Natural killer cell (primary cell): ENCODE measurements at regions not wholly inside any gene's neighbourhood (a gene's known extent, or its start where the extent isn't known, plus 50 kb on each side); places are given as distances from the start of the nearest gene placed in this dataset.

Experiments used
- ATAC-seq, 3 donors: fragments of 150-1000 bp in 2 of 3; fragments of 200-7000 bp in 1 of 3; cut with Tn5 transposase; 1 replicate in 1 of 3; 2 replicates in 2 of 3; pipeline ENCODE4 v1.10.0; 2021; ENCODE audit warnings: mild to moderate bottlenecking in 2 of 3, moderate library complexity in 2 of 3
- DNase-seq, 2 donors: peaks; one replicate each; pipeline versions ENCODE4 v3.0.0 to v3.0.0-alpha.2; 2013 to 2021; ENCODE audit warnings: mixed read lengths in 1 of 2
- H3K27ac ChIP-seq: one replicate; pipeline ENCODE4 v1.5.1; 2013; ENCODE audit warnings: mild to moderate bottlenecking, low read length
- H3K27me3 ChIP-seq: one replicate; pipeline ENCODE4 v1.6.1; 2013; ENCODE audit warnings: low read length; ENCODE audit not compliant: control insufficient read depth, insufficient read depth
- H3K36me3 ChIP-seq: one replicate; pipeline ENCODE4 v1.6.1; 2013; ENCODE audit warnings: low read length; ENCODE audit not compliant: control insufficient read depth, insufficient read depth
- H3K4me1 ChIP-seq: one replicate; pipeline ENCODE4 v1.6.1; 2013; ENCODE audit warnings: low read length; ENCODE audit not compliant: control insufficient read depth, insufficient read depth
- H3K4me3 ChIP-seq: one replicate; pipeline ENCODE4 v1.5.1; 2013; ENCODE audit warnings: low read length
- H3K9me3 ChIP-seq: one replicate; pipeline ENCODE4 v1.6.1; 2013; ENCODE audit warnings: low read length; ENCODE audit not compliant: control insufficient read depth, insufficient read depth
- H3K27ac Mint-ChIP-seq, 2 donors: one replicate each; pipeline ENCODE4 v1.8.0; 2022; ENCODE audit warnings: mild to moderate bottlenecking in 2 of 2, mixed read lengths in 2 of 2, moderate library complexity in 1 of 2
- H3K27me3 Mint-ChIP-seq, 2 donors: one replicate each; pipeline ENCODE4 v1.8.0; 2022; ENCODE audit warnings: low read depth in 2 of 2, mixed read lengths in 2 of 2
- H3K36me3 Mint-ChIP-seq: one replicate; pipeline ENCODE4 v1.8.0; 2022; ENCODE audit warnings: mixed read lengths
- H3K4me1 Mint-ChIP-seq, 2 donors: one replicate each; pipeline ENCODE4 v1.8.0; 2022; ENCODE audit warnings: mixed read lengths in 2 of 2
- H3K4me3 Mint-ChIP-seq: one replicate; pipeline ENCODE4 v1.8.0; 2022; ENCODE audit warnings: mild to moderate bottlenecking, moderate library complexity, mixed read lengths
- H3K9me3 Mint-ChIP-seq, 2 donors: one replicate each; pipeline ENCODE4 v1.8.0; 2022; ENCODE audit warnings: mixed read lengths in 2 of 2
- WGBS: methylation state at CpG from one replicate; pipeline ENCODE4 v1.1.7; 2013; ENCODE audit warnings: missing lambda C conversion rate; ENCODE audit not compliant: insufficient coverage; 5-methylcytosine and 5-hydroxymethylcytosine counted together
- intact Hi-C: fragments of 100-400 bp; cut with micrococcal nuclease; formaldehyde crosslinking; loops from one replicate; pipeline ENCODE4 v1.14.2; 2022
- TF ChIP-seq, protein P1 (sequence below): fragments of 200-600 bp; IDR thresholded peaks from one replicate; pipeline ENCODE4 v1.8.0; 2022; ENCODE audit warnings: antibody characterized with exemption

DNA sequence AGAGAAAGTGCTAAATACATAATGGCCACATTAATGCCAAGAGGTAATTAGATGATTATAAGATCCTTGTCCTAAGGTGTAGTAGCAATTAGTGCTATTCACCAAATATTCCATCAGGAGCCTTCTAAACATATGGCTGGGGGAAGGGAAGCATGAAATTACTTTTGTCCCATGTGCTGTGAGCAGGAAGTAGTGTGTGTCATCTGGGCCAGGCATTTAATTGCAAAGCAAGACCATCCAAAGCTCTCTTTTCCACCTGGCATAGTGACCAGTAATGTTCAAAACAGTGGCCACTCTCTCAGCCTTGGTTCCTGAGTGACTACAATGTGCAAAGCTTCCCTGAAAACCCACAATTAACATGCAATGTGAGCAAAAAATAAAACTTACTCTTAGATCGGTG is 144.2 kb upstream of the FAM241A start:
- Histone ChIP-seq H3K27me3 (no peaks in the 10 kb centered on the region), H3K9me3 (no peaks in the 10 kb centered on the region), H3K4me3 (no peak overlapping the region), H3K36me3 (no peaks in the 10 kb centered on the region), H3K27ac (no peak overlapping the region), H3K4me1 (no peaks in the 10 kb centered on the region)
- intact Hi-C loops: no loop called here
- DNase-seq (no peak), ATAC-seq (no peak)
- no peaks in the 10 kb centered on the region for H3K4me1 Mint-ChIP-seq
- TF ChIP-seq, protein P1, sequence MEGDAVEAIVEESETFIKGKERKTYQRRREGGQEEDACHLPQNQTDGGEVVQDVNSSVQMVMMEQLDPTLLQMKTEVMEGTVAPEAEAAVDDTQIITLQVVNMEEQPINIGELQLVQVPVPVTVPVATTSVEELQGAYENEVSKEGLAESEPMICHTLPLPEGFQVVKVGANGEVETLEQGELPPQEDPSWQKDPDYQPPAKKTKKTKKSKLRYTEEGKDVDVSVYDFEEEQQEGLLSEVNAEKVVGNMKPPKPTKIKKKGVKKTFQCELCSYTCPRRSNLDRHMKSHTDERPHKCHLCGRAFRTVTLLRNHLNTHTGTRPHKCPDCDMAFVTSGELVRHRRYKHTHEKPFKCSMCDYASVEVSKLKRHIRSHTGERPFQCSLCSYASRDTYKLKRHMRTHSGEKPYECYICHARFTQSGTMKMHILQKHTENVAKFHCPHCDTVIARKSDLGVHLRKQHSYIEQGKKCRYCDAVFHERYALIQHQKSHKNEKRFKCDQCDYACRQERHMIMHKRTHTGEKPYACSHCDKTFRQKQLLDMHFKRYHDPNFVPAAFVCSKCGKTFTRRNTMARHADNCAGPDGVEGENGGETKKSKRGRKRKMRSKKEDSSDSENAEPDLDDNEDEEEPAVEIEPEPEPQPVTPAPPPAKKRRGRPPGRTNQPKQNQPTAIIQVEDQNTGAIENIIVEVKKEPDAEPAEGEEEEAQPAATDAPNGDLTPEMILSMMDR: no peak
- no peak overlapping the region for H3K27ac Mint-ChIP-seq
- H3K9me3 Mint-ChIP-seq: peaks cover 4 to 8% of the 10 kb centered on the region in 2 donors
- no peaks in the 10 kb centered on the region for H3K27me3 Mint-ChIP-seq
- 100% methylated on average over 1 of the region's 1 CpG for WGBS
- H3K36me3 Mint-ChIP-seq: no peaks in the 10 kb centered on the region
- H3K4me3 Mint-ChIP-seq: no peak overlapping the region

DNA sequence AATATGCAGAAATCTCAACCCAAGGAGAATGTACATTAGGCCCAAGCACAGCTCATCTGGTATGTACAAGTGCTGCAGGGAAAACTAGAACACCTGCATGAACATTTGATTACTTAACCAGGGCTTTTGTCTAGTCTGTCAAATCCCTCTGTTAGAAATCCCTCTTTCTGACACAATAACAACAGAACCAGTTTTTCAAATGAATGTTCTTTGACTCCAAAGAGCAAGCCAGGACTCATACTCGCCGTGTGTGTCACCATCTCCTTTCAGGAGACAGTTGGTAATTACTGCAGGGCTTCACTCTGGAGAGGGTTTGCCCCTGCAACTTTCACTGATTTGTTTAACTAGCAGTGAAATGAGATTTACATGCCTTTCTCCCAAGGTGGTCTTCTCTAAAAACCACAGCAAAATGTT is 143.0 kb upstream of the FAM241A start:
- 94% methylated on average over 2 of the region's 2 CpGs for WGBS
- no peaks in the 10 kb centered on the region for H3K36me3 ChIP-seq
- Mint-ChIP-seq H3K4me1 (no peaks in the 10 kb centered on the region), H3K27ac (no peak overlapping the region), H3K36me3 (no peaks in the 10 kb centered on the region), H3K27me3 (no peaks in the 10 kb centered on the region), H3K9me3 (peaks cover 4 to 8% of the 10 kb centered on the region in 2 donors), H3K4me3 (no peak overlapping the region)
- H3K27me3 ChIP-seq: no peaks in the 10 kb centered on the region
- no peaks in the 10 kb centered on the region for H3K9me3 ChIP-seq
- H3K4me3 ChIP-seq: no peak overlapping the region
- H3K27ac ChIP-seq: no peak overlapping the region
- ATAC-seq (no peak), DNase-seq (no peak)
- no peaks in the 10 kb centered on the region for H3K4me1 ChIP-seq
- intact Hi-C loops: no loop called here
- TF ChIP-seq, protein P1: no peak

- no CpG with 5 or more reads among the region's 2 CpGs for WGBS
- Histone ChIP-seq H3K27me3 (no peaks in the 10 kb centered on the region), H3K4me1 (no peaks in the 10 kb centered on the region), H3K4me3 (no peak overlapping the region), H3K27ac (no peak overlapping the region), H3K36me3 (no peaks in the 10 kb centered on the region), H3K9me3 (no peaks in the 10 kb centered on the region)
- H3K9me3 Mint-ChIP-seq: peaks cover 4 to 8% of the 10 kb centered on the region in 2 donors
- intact Hi-C loops: no loop called here
- no peaks in the 10 kb centered on the region for H3K4me1 Mint-ChIP-seq
- H3K4me3 Mint-ChIP-seq: no peak overlapping the region
- TF ChIP-seq, protein P1: no peak
- ATAC-seq: no peak
- no peak overlapping the region for H3K27ac Mint-ChIP-seq
- no peaks in the 10 kb centered on the region for H3K36me3 Mint-ChIP-seq
- DNase-seq: no peak
- H3K27me3 Mint-ChIP-seq: no peaks in the 10 kb centered on the region
Observed at GRCh38 chr4:112003231-112003907, 141.9 kb upstream of the FAM241A start.

GRCh38 chr4:112005027-112005426 is 140.2 kb upstream of the FAM241A start:
- Histone ChIP-seq H3K36me3 (no peaks in the 10 kb centered on the region), H3K4me1 (no peaks in the 10 kb centered on the region), H3K9me3 (no peaks in the 10 kb centered on the region), H3K4me3 (no peak overlapping the region), H3K27ac (no peak overlapping the region), H3K27me3 (no peaks in the 10 kb centered on the region)
- Mint-ChIP-seq H3K4me1 (no peaks in the 10 kb centered on the region), H3K36me3 (no peaks in the 10 kb centered on the region), H3K9me3 (no peaks in the 10 kb centered on the region), H3K27ac (no peak overlapping the region), H3K27me3 (no peaks in the 10 kb centered on the region), H3K4me3 (no peak overlapping the region)
- ATAC-seq (no peak), DNase-seq (no peak)
- TF ChIP-seq, protein P1: no peak
- intact Hi-C loops: no loop called here
